HG02852 (cell line): ENCODE measurements at regions not wholly inside any gene's neighbourhood (a gene's known extent, or its start where the extent isn't known, plus 50 kb on each side); places are given as distances from the start of the nearest gene placed in this dataset.

Source experiments
- ATAC-seq: cut with Tn5 transposase; IDR thresholded peaks from one replicate; pipeline ENCODE4 v1.9.1; 2021; ENCODE audit warnings: mild to moderate bottlenecking, moderate library complexity; ENCODE audit not compliant: unreplicated experiment

GRCh38 chr10:91035650-91036292, 114.9 kb upstream of the ANKRD1 start:
- no peak for ATAC-seq

GRCh38 chr10:91036807-91037411, 116.0 kb upstream of the ANKRD1 start:
- no peak for ATAC-seq

- no peak for ATAC-seq
These were observed 118.1 kb upstream of the ANKRD1 start for GRCh38 chr10:91038971-91039370.

GRCh38 chr10:91040343-91040742, 119.5 kb upstream of the ANKRD1 start:
- no peak for ATAC-seq

- ATAC-seq: no peak
These were observed 121.2 kb upstream of the ANKRD1 start for GRCh38 chr10:91042069-91042468.

GRCh38 chr10:91043173-91043910, 122.5 kb upstream of the ANKRD1 start:
- ATAC-seq: no peak

- no peak for ATAC-seq
These were observed 126.0 kb upstream of the ANKRD1 start for GRCh38 chr10:91046869-91047268.

GRCh38 chr10:91048380-91048779, 127.5 kb upstream of the ANKRD1 start:
- no peak for ATAC-seq

GRCh38 chr10:91049296-91049987, 128.6 kb upstream of the ANKRD1 start:
- ATAC-seq: no peak

GRCh38 chr10:91049988-91050360, 129.1 kb upstream of the ANKRD1 start:
- no peak for ATAC-seq

- ATAC-seq: no peak
These were observed 129.6 kb upstream of the ANKRD1 start for GRCh38 chr10:91050371-91051034.

- ATAC-seq: no peak
These were observed 130.9 kb upstream of the ANKRD1 start for GRCh38 chr10:91051829-91052228.

- ATAC-seq: no peak
These were observed 133.4 kb upstream of the ANKRD1 start for GRCh38 chr10:91054325-91054724.

- no peak for ATAC-seq
These were observed 140.3 kb upstream of the ANKRD1 start for GRCh38 chr10:91061187-91061586.

GRCh38 chr10:91061608-91062007, 140.7 kb upstream of the ANKRD1 start:
- no peak for ATAC-seq

- no peak for ATAC-seq
These were observed 141.2 kb upstream of the ANKRD1 start for GRCh38 chr10:91062091-91062490.

GRCh38 chr10:91071786-91072185, 148.7 kb upstream of the PCGF5 start:
- no peak for ATAC-seq

- ATAC-seq: no peak
These were observed 147.0 kb upstream of the PCGF5 start for GRCh38 chr10:91073286-91073979.

GRCh38 chr10:91076991-91077548, 143.4 kb upstream of the PCGF5 start:
- no peak for ATAC-seq

GRCh38 chr10:91077549-91078071, 142.9 kb upstream of the PCGF5 start:
- ATAC-seq: no peak
